GM12878 (cell line): ENCODE measurements at regions not wholly inside any gene's neighbourhood (a gene's known extent, or its start where the extent isn't known, plus 50 kb on each side); places are given as distances from the start of the nearest gene placed in this dataset.

Source experiments
- ATAC-seq: fragments of 200-7000 bp; cut with Tn5 transposase; 3 replicates; pipeline ENCODE4 v1.9.1; 2020; ENCODE audit warnings: mild to moderate bottlenecking, moderate library complexity
- BruUV-seq: library from RNA; stranded (reverse); fragments of 400-500 nt; replicated peaks from 2 replicates; lab custom pipeline; 2021; lab: Mats Ljungman, UMichigan
- CTCF ChIA-PET: fragments of 300-600 bp; sonication (Branson Sonifier 250); formaldehyde crosslinking; extraction: SDS; loops from one replicate; lab custom pipeline; 2021; ENCODE audit warnings: inconsistent platforms; lab: Yijun Ruan, JAX
- POLR2A ChIA-PET: fragments of 350-600 bp; formaldehyde crosslinking; extraction: SDS; loops from one replicate; lab custom pipeline; 2021; ENCODE audit warnings: inconsistent platforms; lab: Charles Lee
- RAD21 ChIA-PET: fragments of 300-600 bp; sonication (Branson Sonifier 250); formaldehyde crosslinking; loops from one replicate; lab custom pipeline; 2023; ENCODE audit warnings: antibody characterized with exemption; ENCODE audit not compliant: unreplicated experiment; lab: Charles Lee
- SMC1A ChIA-PET: fragments of 300-600 bp; sonication (Branson Sonifier 250); formaldehyde crosslinking; loops from one replicate; lab custom pipeline; 2023; ENCODE audit not compliant: unreplicated experiment, uncharacterized antibody; lab: Charles Lee
- DNase-seq: peaks from one replicate; pipeline ENCODE4 v3.0.0-alpha.2; 2011; ENCODE audit warnings: low read depth, low spot score
- FAIRE-seq: peaks from 3 replicates; lab custom pipeline; 2011; peaks lifted over from hg19 to GRCh38; lab: Jason Lieb, UNC
- H2AFZ ChIP-seq: 2 replicates; pipeline ENCODE4 v1.6.0; 2011; ENCODE audit warnings: low read depth, low read length, control low read depth; ENCODE audit not compliant: control insufficient read depth
- H3K27ac ChIP-seq: 2 replicates; pipeline ENCODE4 v1.5.1; 2011; ENCODE audit warnings: control low read depth; ENCODE audit not compliant: control insufficient read depth, insufficient read depth
- H3K27me3 ChIP-seq, 2 experiments: replicated peaks in 1 of 2; 2 replicates each; pipeline versions ENCODE4 v1.6.0 to v1.6.1; 2011; ENCODE audit warnings: low read length in 1 of 2; ENCODE audit not compliant: control insufficient read depth in 2 of 2, insufficient read depth in 2 of 2
- H3K36me3 ChIP-seq, 2 experiments: 2 replicates each; pipeline ENCODE4 v1.5.1; 2011; ENCODE audit warnings: low read length in 1 of 2; ENCODE audit not compliant: control insufficient read depth in 2 of 2, insufficient read depth in 2 of 2
- H3K4me1 ChIP-seq: 2 replicates; pipeline ENCODE4 v1.6.1; 2011; ENCODE audit warnings: mild to moderate bottlenecking, low read length, moderate library complexity, mixed read lengths; ENCODE audit not compliant: control insufficient read depth, insufficient read depth
- H3K4me2 ChIP-seq: 2 replicates; pipeline ENCODE4 v1.6.0; 2011; ENCODE audit warnings: control low read depth; ENCODE audit not compliant: control insufficient read depth, insufficient read depth
- H3K4me3 ChIP-seq: fragments of 200-600 bp; sonication (generic); 2 replicates; pipeline ENCODE4 v1.5.1; 2016
- H3K79me2 ChIP-seq: 2 replicates; pipeline ENCODE4 v1.6.0; 2011; ENCODE audit warnings: low read length; ENCODE audit not compliant: control insufficient read depth, insufficient read depth
- H3K9ac ChIP-seq: 2 replicates; pipeline ENCODE4 v1.8.0; 2011; ENCODE audit warnings: low read length, control low read depth, mixed read lengths; ENCODE audit not compliant: control insufficient read depth, insufficient read depth
- H3K9me3 ChIP-seq: replicated peaks from 3 replicates; pipeline ENCODE4 v1.5.1; 2011; ENCODE audit warnings: mild to moderate bottlenecking, low read length; ENCODE audit not compliant: control insufficient read depth, insufficient read depth
- H4K20me1 ChIP-seq: 2 replicates; pipeline ENCODE4 v1.6.0; 2011; ENCODE audit not compliant: control insufficient read depth, insufficient read depth
- CHD1 ChIP-seq: IDR thresholded peaks from 2 replicates; pipeline ENCODE4 v1.6.1; 2012; ENCODE audit warnings: low read depth, low read length, improper control_type of control experiment
- HCFC1 ChIP-seq: fragments of 150-350 bp; IDR thresholded peaks from 2 replicates; pipeline ENCODE4 v1.6.1; 2014; ENCODE audit warnings: low read length
- JUNB ChIP-seq: IDR thresholded peaks from 2 replicates; pipeline ENCODE4 v1.6.1; 2016; ENCODE audit warnings: antibody characterized with exemption, mild to moderate bottlenecking
- MTA2 ChIP-seq: fragments of 450-650 bp; IDR thresholded peaks from 2 replicates; pipeline ENCODE4 v1.6.1; 2016; ENCODE audit warnings: low read depth, mild to moderate bottlenecking, moderate library complexity
- PML ChIP-seq: IDR thresholded peaks from 2 replicates; pipeline ENCODE4 v1.6.1; 2012; ENCODE audit warnings: low read length, inconsistent platforms
- RAD51 ChIP-seq: fragments of 450-650 bp; IDR thresholded peaks from 2 replicates; pipeline ENCODE4 v1.6.1; 2016; ENCODE audit warnings: moderate library complexity, mild to moderate bottlenecking, inconsistent platforms
- RBBP5 ChIP-seq: fragments of 200-600 bp; sonication (generic); conservative IDR thresholded peaks from 2 replicates; pipeline ENCODE4 v1.6.1; 2016
- RCOR1 ChIP-seq: conservative IDR thresholded peaks from 2 replicates; pipeline ENCODE4 v1.6.1; 2012; ENCODE audit warnings: low read depth, low read length, improper control_type of control experiment
- YBX1 ChIP-seq: fragments of 450-650 bp; IDR thresholded peaks from 2 replicates; pipeline ENCODE4 v1.6.1; 2016; ENCODE audit warnings: antibody characterized with exemption
- ZNF207 ChIP-seq: fragments of 450-650 bp; IDR thresholded peaks from 2 replicates; pipeline ENCODE4 v1.6.1; 2014; ENCODE audit warnings: antibody characterized with exemption, mild to moderate bottlenecking, borderline replicate concordance
- ZNF274 ChIP-seq: IDR thresholded peaks from one replicate; pipeline ENCODE4 v1.8.0; 2011; ENCODE audit not compliant: insufficient read length, insufficient read depth
- ZSCAN29 ChIP-seq: fragments of 450-650 bp; IDR thresholded peaks from 2 replicates; pipeline ENCODE4 v1.6.1; 2017; ENCODE audit warnings: mild to moderate bottlenecking, moderate library complexity
- WGBS: methylation state at CpG from one replicate; pipeline ENCODE4 v1.1.6; 2016; ENCODE audit warnings: low lambda C conversion rate; ENCODE audit not compliant: insufficient replicate concordance, insufficient coverage; ENCODE audit errors: missing lambda C conversion rate; 5-methylcytosine and 5-hydroxymethylcytosine counted together
- in situ Hi-C: fragments of 300-500 bp; cut with MboI; formaldehyde crosslinking; loops from 9 replicates; pipeline ENCODE4 v1.14.3; 2018; ENCODE audit warnings: mixed read lengths
- intact Hi-C: fragments of 100-400 bp; cut with micrococcal nuclease; formaldehyde crosslinking; loops from one replicate; pipeline ENCODE4 v1.14.2; 2022; ENCODE audit not compliant: unreplicated experiment
- TF ChIP-seq, protein P1 (sequence below): fragments of 450-650 bp; IDR thresholded peaks from 2 replicates; pipeline ENCODE4 v1.6.1; 2017; ENCODE audit warnings: mild to moderate bottlenecking
- TF ChIP-seq, protein P2 (sequence below): IDR thresholded peaks from 2 replicates; pipeline ENCODE4 v1.6.1; 2011; ENCODE audit warnings: mild to moderate bottlenecking, low read depth, low read length, moderate library complexity; ENCODE audit not compliant: insufficient replicate concordance

DNA sequence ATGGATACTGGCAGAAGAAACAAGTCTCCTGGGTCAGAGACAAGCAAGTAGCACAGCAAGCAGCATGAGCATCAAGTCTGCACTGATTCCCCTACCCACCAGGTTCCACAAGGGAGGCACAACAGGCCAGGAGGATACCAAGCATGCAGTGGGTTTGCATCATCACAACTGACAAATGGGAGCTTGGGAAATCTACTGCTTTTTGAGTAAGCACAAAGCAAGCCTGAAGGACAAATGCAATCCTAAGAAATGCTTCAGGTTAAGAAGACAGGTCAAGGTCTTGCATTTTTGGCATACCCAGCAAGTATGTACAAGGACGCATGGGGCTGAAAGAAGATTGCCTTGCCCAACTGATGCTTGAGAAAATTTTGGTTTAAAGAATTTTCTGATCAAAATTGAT lies 279.6 kb downstream of the PDGFC start:
- TF ChIP-seq CHD1 (no peak), PML (no peak)
- TF ChIP-seq, protein P1, sequence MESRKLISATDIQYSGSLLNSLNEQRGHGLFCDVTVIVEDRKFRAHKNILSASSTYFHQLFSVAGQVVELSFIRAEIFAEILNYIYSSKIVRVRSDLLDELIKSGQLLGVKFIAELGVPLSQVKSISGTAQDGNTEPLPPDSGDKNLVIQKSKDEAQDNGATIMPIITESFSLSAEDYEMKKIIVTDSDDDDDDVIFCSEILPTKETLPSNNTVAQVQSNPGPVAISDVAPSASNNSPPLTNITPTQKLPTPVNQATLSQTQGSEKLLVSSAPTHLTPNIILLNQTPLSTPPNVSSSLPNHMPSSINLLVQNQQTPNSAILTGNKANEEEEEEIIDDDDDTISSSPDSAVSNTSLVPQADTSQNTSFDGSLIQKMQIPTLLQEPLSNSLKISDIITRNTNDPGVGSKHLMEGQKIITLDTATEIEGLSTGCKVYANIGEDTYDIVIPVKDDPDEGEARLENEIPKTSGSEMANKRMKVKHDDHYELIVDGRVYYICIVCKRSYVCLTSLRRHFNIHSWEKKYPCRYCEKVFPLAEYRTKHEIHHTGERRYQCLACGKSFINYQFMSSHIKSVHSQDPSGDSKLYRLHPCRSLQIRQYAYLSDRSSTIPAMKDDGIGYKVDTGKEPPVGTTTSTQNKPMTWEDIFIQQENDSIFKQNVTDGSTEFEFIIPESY, result no peak
- Histone ChIP-seq H3K27ac (no peak overlapping the region), H3K36me3 (no peaks in the 10 kb centered on the region), H3K4me3 (no peak overlapping the region), H3K9ac (no peak overlapping the region), H2AFZ (no peak overlapping the region), H3K9me3 (no peaks in the 10 kb centered on the region), H3K4me2 (no peak overlapping the region), H3K27me3 (no peaks in the 10 kb centered on the region), H4K20me1 (no peaks in the 10 kb centered on the region), H3K4me1 (no peaks in the 10 kb centered on the region), H3K79me2 (no peaks in the 10 kb centered on the region)
- ATAC-seq, result no peak
- no peak for DNase-seq
- CTCF ChIA-PET, result no interaction called here
- WGBS, result 38% methylated on average over 1 of the region's 1 CpG
- RAD21 ChIA-PET, result interaction anchor here (1.2 kb wide), 1 partner anchor 108 kb away, joined by 3 read pairs; no protein-coding TSS in a partner anchor
- POLR2A ChIA-PET, result no interaction called here
- SMC1A ChIA-PET, result interaction anchor here (1.0 to 2.0 kb wide), 3 partner anchors 13 to 579 kb away, joined by 3 to 8 read pairs (median 8); no protein-coding TSS in a partner anchor
- no peak for FAIRE-seq
- intact Hi-C loops, result no loop called here
- BruUV-seq, result no TSS peak
- in situ Hi-C loops, result no loop called here

DNA sequence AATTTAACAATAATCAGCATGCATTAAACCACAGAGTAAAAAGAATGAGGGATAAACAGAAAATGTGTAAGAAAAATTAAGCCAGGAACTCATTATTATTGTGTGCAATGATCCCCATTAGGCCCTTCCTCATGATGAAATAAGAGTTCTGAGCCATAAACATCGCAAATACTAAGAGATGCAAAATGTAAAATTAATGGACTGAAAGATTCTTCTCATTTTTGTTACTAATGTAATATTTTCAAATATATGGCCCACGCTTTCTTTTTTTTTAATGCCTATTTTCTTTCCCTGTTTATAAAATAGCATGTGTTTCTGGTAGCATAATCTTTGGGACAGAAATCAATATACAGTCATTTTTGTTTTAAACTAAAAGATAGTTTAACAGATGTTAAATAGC lies 281.0 kb downstream of the PDGFC start:
- ChIA-PET SMC1A (no interaction called here), CTCF (no interaction called here), RAD21 (no interaction called here), POLR2A (interaction anchor here (0.7 kb wide), 1 partner anchor 108 kb away, joined by 6 read pairs; no protein-coding TSS in a partner anchor)
- FAIRE-seq, result no peak
- no TSS peak for BruUV-seq
- intact Hi-C loops (no loop called here), in situ Hi-C loops (no loop called here)
- 19% methylated on average over 2 of the region's 2 CpGs for WGBS
- no peaks in the 10 kb centered on the region for H3K4me1 ChIP-seq
- H3K79me2 ChIP-seq, result no peaks in the 10 kb centered on the region
- H3K9me3 ChIP-seq, result no peaks in the 10 kb centered on the region
- no peak for DNase-seq
- no peak overlapping the region for H3K9ac ChIP-seq
- no peak for ATAC-seq
- H3K36me3 ChIP-seq, result no peaks in the 10 kb centered on the region
- H2AFZ ChIP-seq, result no peak overlapping the region
- H3K27me3 ChIP-seq, result no peaks in the 10 kb centered on the region
- H3K4me3 ChIP-seq, result no peak overlapping the region
- H3K27ac ChIP-seq, result no peak overlapping the region
- H4K20me1 ChIP-seq, result no peaks in the 10 kb centered on the region
- no peak overlapping the region for H3K4me2 ChIP-seq
- TF ChIP-seq YBX1, result no peak
- TF ChIP-seq RAD51, result no peak
- TF ChIP-seq, protein P1, result no peak
- TF ChIP-seq JUNB, result no peak
- TF ChIP-seq, protein P2, sequence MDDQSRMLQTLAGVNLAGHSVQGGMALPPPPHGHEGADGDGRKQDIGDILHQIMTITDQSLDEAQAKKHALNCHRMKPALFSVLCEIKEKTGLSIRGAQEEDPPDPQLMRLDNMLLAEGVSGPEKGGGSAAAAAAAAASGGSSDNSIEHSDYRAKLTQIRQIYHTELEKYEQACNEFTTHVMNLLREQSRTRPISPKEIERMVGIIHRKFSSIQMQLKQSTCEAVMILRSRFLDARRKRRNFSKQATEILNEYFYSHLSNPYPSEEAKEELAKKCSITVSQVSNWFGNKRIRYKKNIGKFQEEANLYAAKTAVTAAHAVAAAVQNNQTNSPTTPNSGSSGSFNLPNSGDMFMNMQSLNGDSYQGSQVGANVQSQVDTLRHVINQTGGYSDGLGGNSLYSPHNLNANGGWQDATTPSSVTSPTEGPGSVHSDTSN, result no peak
- no peak for TF ChIP-seq RCOR1
- TF ChIP-seq HCFC1, result no peak
- no peak for TF ChIP-seq ZSCAN29
- no peak for TF ChIP-seq ZNF207
- no peak for TF ChIP-seq RBBP5
- TF ChIP-seq MTA2, result no peak
- no peak for TF ChIP-seq ZNF274
